SK-N-SH treated with all-trans-retinoic acid at 6 μM for 48 hours (cell line): ENCODE measurements at regions not wholly inside any gene's neighbourhood (a gene's known extent, or its start where the extent isn't known, plus 50 kb on each side); places are given as distances from the start of the nearest gene placed in this dataset.

ENCODE experiments used
- ATAC-seq: fragments of 200-7000 bp; cut with Tn5 transposase; 3 replicates; pipeline ENCODE4 v1.9.1; 2020; ENCODE audit warnings: mild to moderate bottlenecking, moderate library complexity
- ARNTL ChIP-seq: fragments of 450-650 bp; formaldehyde crosslinking; IDR thresholded peaks from 2 replicates; pipeline ENCODE4 v1.5.0; 2020; ENCODE audit warnings: low read depth, mild to moderate bottlenecking, moderate library complexity, borderline replicate concordance
- BACH2 ChIP-seq: fragments of 250-450 bp; sonication (Bioruptor Pico); IDR thresholded peaks from 2 replicates; pipeline ENCODE4 v1.9.0; 2021; ENCODE audit warnings: mild to moderate bottlenecking, borderline replicate concordance
- CSDC2 ChIP-seq: fragments of 250-450 bp; sonication (Bioruptor Pico); IDR thresholded peaks from 2 replicates; pipeline ENCODE4 v1.5.0; 2020; ENCODE audit warnings: mild to moderate bottlenecking, moderate library complexity
- CSRNP3 ChIP-seq: fragments of 250-450 bp; sonication (Bioruptor Pico); IDR thresholded peaks from 2 replicates; pipeline ENCODE4 v1.5.1; 2021; ENCODE audit warnings: mild to moderate bottlenecking, moderate library complexity
- ESRRG ChIP-seq: fragments of 250-450 bp; sonication (Bioruptor Pico); IDR thresholded peaks from 2 replicates; pipeline ENCODE4 v1.6.1; 2021; ENCODE audit warnings: mild to moderate bottlenecking
- GLIS3 ChIP-seq: fragments of 250-450 bp; sonication (Bioruptor Pico); IDR thresholded peaks from 2 replicates; pipeline ENCODE4 v1.5.0; 2020; ENCODE audit warnings: mild to moderate bottlenecking, moderate library complexity
- OSR1 ChIP-seq: fragments of 250-450 bp; sonication (Bioruptor Pico); IDR thresholded peaks from 2 replicates; pipeline ENCODE4 v1.8.0; 2022; ENCODE audit warnings: moderate library complexity, mild to moderate bottlenecking, inconsistent platforms
- PATZ1 ChIP-seq: fragments of 250-450 bp; sonication (Bioruptor Pico); IDR thresholded peaks from 2 replicates; pipeline ENCODE4 v1.8.0; 2020; ENCODE audit warnings: mild to moderate bottlenecking, moderate library complexity, borderline replicate concordance
- POU6F1 ChIP-seq: fragments of 250-450 bp; sonication (Bioruptor Pico); IDR thresholded peaks from 2 replicates; pipeline ENCODE4 v1.8.0; 2021; ENCODE audit warnings: low read depth, mild to moderate bottlenecking, moderate library complexity, borderline replicate concordance
- PPARA ChIP-seq: fragments of 250-450 bp; sonication (Bioruptor Pico); IDR thresholded peaks from 2 replicates; pipeline ENCODE4 v1.5.0; 2020; ENCODE audit warnings: mild to moderate bottlenecking, borderline replicate concordance
- RARB ChIP-seq: fragments of 250-450 bp; sonication (Bioruptor Pico); IDR thresholded peaks from 2 replicates; pipeline ENCODE4 v1.8.0; 2021; ENCODE audit warnings: mild to moderate bottlenecking, moderate library complexity
- SNAI2 ChIP-seq: fragments of 250-450 bp; sonication (Bioruptor Pico); IDR thresholded peaks from 2 replicates; pipeline ENCODE4 v1.5.0; 2020; ENCODE audit warnings: mild to moderate bottlenecking, moderate library complexity
- TCF4 ChIP-seq: fragments of 250-450 bp; sonication (Bioruptor Pico); IDR thresholded peaks from 2 replicates; pipeline ENCODE4 v1.8.0; 2021; ENCODE audit warnings: mild to moderate bottlenecking, moderate library complexity, borderline replicate concordance
- TOX ChIP-seq: fragments of 250-450 bp; sonication (Bioruptor Pico); IDR thresholded peaks from 2 replicates; pipeline ENCODE4 v1.8.0; 2021; ENCODE audit warnings: mild to moderate bottlenecking, moderate library complexity, borderline replicate concordance
- TSHZ2 ChIP-seq: fragments of 250-450 bp; sonication (Bioruptor Pico); IDR thresholded peaks from 2 replicates; pipeline ENCODE4 v1.5.0; 2020; ENCODE audit warnings: mild to moderate bottlenecking, moderate library complexity
- ZC3H10 ChIP-seq: fragments of 250-450 bp; sonication (Bioruptor Pico); IDR thresholded peaks from 2 replicates; pipeline ENCODE4 v1.5.1; 2021; ENCODE audit warnings: mild to moderate bottlenecking, moderate library complexity
- ZFP3 ChIP-seq: fragments of 250-450 bp; sonication (Bioruptor Pico); IDR thresholded peaks from 2 replicates; pipeline ENCODE4 v1.5.0; 2020; ENCODE audit warnings: mild to moderate bottlenecking, moderate library complexity
- ZNF565 ChIP-seq: fragments of 450-650 bp; formaldehyde crosslinking; conservative IDR thresholded peaks from 2 replicates; pipeline ENCODE4 v1.5.0; 2020; ENCODE audit warnings: low read depth, mild to moderate bottlenecking, moderate library complexity
- ZNF70 ChIP-seq: fragments of 450-650 bp; formaldehyde crosslinking; IDR thresholded peaks from 2 replicates; pipeline ENCODE4 v1.5.0; 2020; ENCODE audit warnings: mild to moderate bottlenecking, moderate library complexity
- ZNF8 ChIP-seq: fragments of 450-650 bp; formaldehyde crosslinking; IDR thresholded peaks from 2 replicates; pipeline ENCODE4 v1.5.0; 2020; ENCODE audit warnings: mild to moderate bottlenecking, moderate library complexity

- no peak for TF ChIP-seq ZNF8
- no peak for ATAC-seq
Observed at GRCh38 chr6:91149246-91149955, 562.5 kb upstream of the MAP3K7 start.

GRCh38 chr6:91144126-91144525 is 557.3 kb upstream of the MAP3K7 start:
- TF ChIP-seq CSRNP3 = no peak
- no peak for TF ChIP-seq POU6F1 (CRISPR knock-in tag)
- TF ChIP-seq ZFP3 (CRISPR knock-in tag) = no peak
- no peak for TF ChIP-seq ZC3H10
- TF ChIP-seq RARB (CRISPR knock-in tag) = no peak
- no peak for TF ChIP-seq PATZ1 (CRISPR knock-in tag)
- TF ChIP-seq GLIS3 (CRISPR knock-in tag) = no peak
- TF ChIP-seq OSR1 (CRISPR knock-in tag) = no peak
- TF ChIP-seq SNAI2 (CRISPR knock-in tag) = no peak
- TF ChIP-seq ZNF8 = no peak
- TF ChIP-seq TOX = no peak
- TF ChIP-seq ESRRG (CRISPR knock-in tag) = no peak
- no peak for TF ChIP-seq ARNTL (CRISPR knock-in tag)
- no peak for TF ChIP-seq ZNF70 (CRISPR knock-in tag)
- ATAC-seq = no peak

GRCh38 chr6:91142154-91142553 is 555.3 kb upstream of the MAP3K7 start:
- no peak for ATAC-seq

More at GRCh38 chr6:91142154-91142553, 555.3 kb upstream of the MAP3K7 start:
- TF ChIP-seq TCF4 (no peak), RARB (CRISPR knock-in tag) (no peak), ARNTL (CRISPR knock-in tag) (no peak), SNAI2 (CRISPR knock-in tag) (no peak), POU6F1 (CRISPR knock-in tag) (no peak), ZFP3 (CRISPR knock-in tag) (no peak), CSDC2 (CRISPR knock-in tag) (no peak), ZNF8 (no peak), CSRNP3 (no peak), ESRRG (CRISPR knock-in tag) (no peak), ZNF565 (CRISPR knock-in tag) (no peak), TSHZ2 (CRISPR knock-in tag) (no peak), ZC3H10 (no peak), BACH2 (CRISPR knock-in tag) (no peak), PATZ1 (CRISPR knock-in tag) (no peak), TOX (no peak), PPARA (CRISPR knock-in tag) (no peak)
- TF ChIP-seq, all 23 proteins: peak for 0
